ENCODE measurements at regions not wholly inside any gene's neighbourhood (a gene's known extent, or its start where the extent isn't known, plus 50 kb on each side); places are given as distances from the start of the nearest gene placed in this dataset.

DNA sequence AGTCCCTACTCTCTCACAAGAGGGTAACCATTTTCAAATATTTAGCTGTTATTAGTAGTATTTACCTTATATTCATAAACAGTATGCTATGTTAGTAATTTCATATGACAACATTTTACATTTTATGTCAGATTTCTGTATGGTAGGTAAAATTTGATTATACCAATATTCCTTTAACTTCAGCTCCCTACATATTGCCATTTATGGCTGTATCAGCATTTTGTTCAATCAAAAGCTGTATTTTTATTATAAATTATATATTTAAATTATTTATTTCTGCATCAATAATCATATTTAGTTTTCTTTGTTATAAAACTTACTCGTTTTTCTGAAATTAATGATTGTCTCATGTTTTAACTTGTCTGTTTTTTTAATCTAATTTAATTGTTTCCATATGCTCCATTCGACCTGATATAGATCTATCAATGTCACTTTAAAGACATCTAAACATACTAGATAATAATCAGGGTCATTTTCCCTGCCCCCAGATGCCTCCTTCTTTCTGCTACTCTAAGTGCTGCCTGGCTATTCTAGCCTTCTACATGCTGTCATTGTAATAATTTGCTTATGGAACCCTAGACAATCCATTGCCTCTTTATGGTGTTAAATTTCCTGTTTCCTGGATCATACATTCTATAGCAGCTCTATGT, 1976.7 kb upstream of the ADGRL3 start:
- TF ChIP-seq, protein P1, sequence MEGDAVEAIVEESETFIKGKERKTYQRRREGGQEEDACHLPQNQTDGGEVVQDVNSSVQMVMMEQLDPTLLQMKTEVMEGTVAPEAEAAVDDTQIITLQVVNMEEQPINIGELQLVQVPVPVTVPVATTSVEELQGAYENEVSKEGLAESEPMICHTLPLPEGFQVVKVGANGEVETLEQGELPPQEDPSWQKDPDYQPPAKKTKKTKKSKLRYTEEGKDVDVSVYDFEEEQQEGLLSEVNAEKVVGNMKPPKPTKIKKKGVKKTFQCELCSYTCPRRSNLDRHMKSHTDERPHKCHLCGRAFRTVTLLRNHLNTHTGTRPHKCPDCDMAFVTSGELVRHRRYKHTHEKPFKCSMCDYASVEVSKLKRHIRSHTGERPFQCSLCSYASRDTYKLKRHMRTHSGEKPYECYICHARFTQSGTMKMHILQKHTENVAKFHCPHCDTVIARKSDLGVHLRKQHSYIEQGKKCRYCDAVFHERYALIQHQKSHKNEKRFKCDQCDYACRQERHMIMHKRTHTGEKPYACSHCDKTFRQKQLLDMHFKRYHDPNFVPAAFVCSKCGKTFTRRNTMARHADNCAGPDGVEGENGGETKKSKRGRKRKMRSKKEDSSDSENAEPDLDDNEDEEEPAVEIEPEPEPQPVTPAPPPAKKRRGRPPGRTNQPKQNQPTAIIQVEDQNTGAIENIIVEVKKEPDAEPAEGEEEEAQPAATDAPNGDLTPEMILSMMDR (IDR thresholded peaks at IDR 0.05): no peak
- TF ChIP-seq EP300 (IDR thresholded peaks at IDR 0.05) (no peak), POLR2AphosphoS5 (IDR thresholded peaks at IDR 0.05) (no peak), POLR2A (IDR thresholded peaks at IDR 0.05) (no peak)

All from upper lobe of left lung (tissue), 4 donors.